ENCODE measurements at regions not wholly inside any gene's neighbourhood (a gene's known extent, or its start where the extent isn't known, plus 50 kb on each side); places are given as distances from the start of the nearest gene placed in this dataset.
A peak's percentile ranks its signal among the peaks of the same experiment; 100 is the strongest.

- no CpG with 5 or more reads among the region's 15 CpGs for WGBS (ENCODE audit: extremely low coverage, insufficient coverage, low lambda C conversion rate)
- no peak overlapping the region for H3K27ac ChIP-seq (ENCODE audit: low read depth, low read length)
- H3K36me3 ChIP-seq (ENCODE audit: control insufficient read depth, insufficient read depth, low read length), result no peaks in the 10 kb centered on the region
- no peak overlapping the region for H3K23ac ChIP-seq (ENCODE audit: low read length)
- H3K4me3 ChIP-seq (ENCODE audit: low read length), result no peak overlapping the region
- no peak overlapping the region for H3K4ac ChIP-seq (ENCODE audit: low read depth, low read length)
- no peaks in the 10 kb centered on the region for H3K4me1 ChIP-seq (ENCODE audit: control insufficient read depth, low read depth, low read length)
- no peaks in the 10 kb centered on the region for H3K79me1 ChIP-seq (ENCODE audit: low read length)
- H2AK5ac ChIP-seq (ENCODE audit: low read length), result no peak overlapping the region
- H2BK120ac ChIP-seq (ENCODE audit: low read depth, low read length), result no peak overlapping the region
- H2BK15ac ChIP-seq (replicated peaks; ENCODE audit: low read depth), result no peak overlapping the region
- H3K56ac ChIP-seq (ENCODE audit: low read length), result no peak overlapping the region
- no peaks in the 10 kb centered on the region for H3K27me3 ChIP-seq (ENCODE audit: insufficient read depth, low read length, poor library complexity)
- H3K9ac ChIP-seq (ENCODE audit: low read length), result no peak overlapping the region
- no peak overlapping the region for H4K8ac ChIP-seq (ENCODE audit: low read depth, low read length)
- no peak overlapping the region for H4K5ac ChIP-seq (ENCODE audit: low read length)
- H3K79me2 ChIP-seq (ENCODE audit: control insufficient read depth, insufficient read depth, low read length), result no peaks in the 10 kb centered on the region
- DNase-seq, result peak; percentile 67
- H3K4me2 ChIP-seq (ENCODE audit: low read length), result no peak overlapping the region
- H3K18ac ChIP-seq (ENCODE audit: low read length), result no peak overlapping the region
- H2BK5ac ChIP-seq (ENCODE audit: low read length), result no peak overlapping the region
These were observed 245.1 kb downstream of the PTBP2 start for GRCh38 chr1:96966536-96967138.

GRCh38 chr1:96967311-96967710 is 245.7 kb downstream of the PTBP2 start:
- H3K56ac ChIP-seq (ENCODE audit: low read length), result no peak overlapping the region
- no peak overlapping the region for H4K5ac ChIP-seq (ENCODE audit: low read length)
- no peaks in the 10 kb centered on the region for H3K79me1 ChIP-seq (ENCODE audit: low read length)

GRCh38 chr1:96968541-96968940 is 247.0 kb downstream of the PTBP2 start:
- no peak for DNase-seq
- WGBS (ENCODE audit: extremely low coverage, insufficient coverage, low lambda C conversion rate), result no CpG with 5 or more reads among the region's 7 CpGs
- Histone ChIP-seq H2BK120ac (ENCODE audit: low read depth, low read length) (no peak overlapping the region), H3K27ac (ENCODE audit: low read depth, low read length) (no peak overlapping the region), H3K9ac (ENCODE audit: low read length) (no peak overlapping the region), H2BK5ac (ENCODE audit: low read length) (no peak overlapping the region), H3K4ac (ENCODE audit: low read depth, low read length) (no peak overlapping the region), H4K5ac (ENCODE audit: low read length) (no peak overlapping the region), H4K8ac (ENCODE audit: low read depth, low read length) (no peak overlapping the region), H3K79me1 (ENCODE audit: low read length) (no peaks in the 10 kb centered on the region), H3K4me2 (ENCODE audit: low read length) (no peak overlapping the region), H3K18ac (ENCODE audit: low read length) (no peak overlapping the region), H3K4me1 (ENCODE audit: control insufficient read depth, low read depth, low read length) (no peaks in the 10 kb centered on the region), H3K79me2 (ENCODE audit: control insufficient read depth, insufficient read depth, low read length) (no peaks in the 10 kb centered on the region), H3K56ac (ENCODE audit: low read length) (no peak overlapping the region), H3K4me3 (ENCODE audit: low read length) (no peak overlapping the region), H3K27me3 (ENCODE audit: insufficient read depth, low read length, poor library complexity) (no peaks in the 10 kb centered on the region), H2AK5ac (ENCODE audit: low read length) (no peak overlapping the region), H3K36me3 (ENCODE audit: control insufficient read depth, insufficient read depth, low read length) (no peaks in the 10 kb centered on the region), H3K23ac (ENCODE audit: low read length) (no peak overlapping the region), H2BK15ac (replicated peaks; ENCODE audit: low read depth) (no peak overlapping the region)

More at GRCh38 chr1:96967311-96967710, 245.7 kb downstream of the PTBP2 start:
- no CpG with 5 or more reads among the region's 8 CpGs for WGBS (ENCODE audit: extremely low coverage, insufficient coverage, low lambda C conversion rate)
- no peak overlapping the region for H3K23ac ChIP-seq (ENCODE audit: low read length)
- H2BK5ac ChIP-seq (ENCODE audit: low read length), result no peak overlapping the region
- H2BK120ac ChIP-seq (ENCODE audit: low read depth, low read length), result no peak overlapping the region
- H3K4me2 ChIP-seq (ENCODE audit: low read length), result no peak overlapping the region
- no peak overlapping the region for H3K18ac ChIP-seq (ENCODE audit: low read length)
- no peak overlapping the region for H4K8ac ChIP-seq (ENCODE audit: low read depth, low read length)
- H3K4me1 ChIP-seq (ENCODE audit: control insufficient read depth, low read depth, low read length), result no peaks in the 10 kb centered on the region
- no peaks in the 10 kb centered on the region for H3K79me2 ChIP-seq (ENCODE audit: control insufficient read depth, insufficient read depth, low read length)
- no peak overlapping the region for H2BK15ac ChIP-seq (replicated peaks; ENCODE audit: low read depth)
- no peak overlapping the region for H2AK5ac ChIP-seq (ENCODE audit: low read length)
- no peak for DNase-seq
- H3K27me3 ChIP-seq (ENCODE audit: insufficient read depth, low read length, poor library complexity), result no peaks in the 10 kb centered on the region
- no peak overlapping the region for H3K9ac ChIP-seq (ENCODE audit: low read length)
- no peak overlapping the region for H3K27ac ChIP-seq (ENCODE audit: low read depth, low read length)
- no peaks in the 10 kb centered on the region for H3K36me3 ChIP-seq (ENCODE audit: control insufficient read depth, insufficient read depth, low read length)
- no peak overlapping the region for H3K4me3 ChIP-seq (ENCODE audit: low read length)
- H3K4ac ChIP-seq (ENCODE audit: low read depth, low read length), result no peak overlapping the region

GRCh38 chr1:96968983-96969382 is 247.4 kb downstream of the PTBP2 start:
- no peak overlapping the region for H3K4me3 ChIP-seq (ENCODE audit: low read length)
- no peaks in the 10 kb centered on the region for H3K27me3 ChIP-seq (ENCODE audit: insufficient read depth, low read length, poor library complexity)
- no peak overlapping the region for H2BK15ac ChIP-seq (replicated peaks; ENCODE audit: low read depth)
- no peak overlapping the region for H3K18ac ChIP-seq (ENCODE audit: low read length)
- H3K4ac ChIP-seq (ENCODE audit: low read depth, low read length), result no peak overlapping the region
- no peak overlapping the region for H3K9ac ChIP-seq (ENCODE audit: low read length)
- H3K27ac ChIP-seq (ENCODE audit: low read depth, low read length), result no peak overlapping the region
- H4K5ac ChIP-seq (ENCODE audit: low read length), result no peak overlapping the region
- no peak overlapping the region for H2BK120ac ChIP-seq (ENCODE audit: low read depth, low read length)
- H2AK5ac ChIP-seq (ENCODE audit: low read length), result no peak overlapping the region
- no peak overlapping the region for H4K8ac ChIP-seq (ENCODE audit: low read depth, low read length)
- WGBS (ENCODE audit: extremely low coverage, insufficient coverage, low lambda C conversion rate), result no CpG with 5 or more reads among the region's 4 CpGs
- H3K23ac ChIP-seq (ENCODE audit: low read length), result no peak overlapping the region
- no peak overlapping the region for H3K4me2 ChIP-seq (ENCODE audit: low read length)
- no peaks in the 10 kb centered on the region for H3K79me1 ChIP-seq (ENCODE audit: low read length)
- H3K36me3 ChIP-seq (ENCODE audit: control insufficient read depth, insufficient read depth, low read length), result no peaks in the 10 kb centered on the region
- no peaks in the 10 kb centered on the region for H3K4me1 ChIP-seq (ENCODE audit: control insufficient read depth, low read depth, low read length)
- H3K79me2 ChIP-seq (ENCODE audit: control insufficient read depth, insufficient read depth, low read length), result no peaks in the 10 kb centered on the region
- DNase-seq, result no peak
- H3K56ac ChIP-seq (ENCODE audit: low read length), result no peak overlapping the region
- H2BK5ac ChIP-seq (ENCODE audit: low read length), result no peak overlapping the region

GRCh38 chr1:96969656-96970163 is 248.1 kb downstream of the PTBP2 start:
- H3K56ac ChIP-seq (ENCODE audit: low read length), result no peak overlapping the region
- H4K8ac ChIP-seq (ENCODE audit: low read depth, low read length), result no peak overlapping the region
- no peaks in the 10 kb centered on the region for H3K36me3 ChIP-seq (ENCODE audit: control insufficient read depth, insufficient read depth, low read length)
- H3K4me1 ChIP-seq (ENCODE audit: control insufficient read depth, low read depth, low read length), result no peaks in the 10 kb centered on the region
- no peak overlapping the region for H3K27ac ChIP-seq (ENCODE audit: low read depth, low read length)
- no peaks in the 10 kb centered on the region for H3K27me3 ChIP-seq (ENCODE audit: insufficient read depth, low read length, poor library complexity)
- H3K4me2 ChIP-seq (ENCODE audit: low read length), result no peak overlapping the region
- no peak overlapping the region for H4K5ac ChIP-seq (ENCODE audit: low read length)
- H3K79me1 ChIP-seq (ENCODE audit: low read length), result no peaks in the 10 kb centered on the region
- no peak overlapping the region for H3K4ac ChIP-seq (ENCODE audit: low read depth, low read length)
- no peak overlapping the region for H3K4me3 ChIP-seq (ENCODE audit: low read length)
- no peak overlapping the region for H3K18ac ChIP-seq (ENCODE audit: low read length)
- H3K23ac ChIP-seq (ENCODE audit: low read length), result no peak overlapping the region
- no peak overlapping the region for H2BK5ac ChIP-seq (ENCODE audit: low read length)
- H2BK120ac ChIP-seq (ENCODE audit: low read depth, low read length), result no peak overlapping the region
- H3K79me2 ChIP-seq (ENCODE audit: control insufficient read depth, insufficient read depth, low read length), result no peaks in the 10 kb centered on the region
- H2AK5ac ChIP-seq (ENCODE audit: low read length), result no peak overlapping the region
- no peak for DNase-seq
- no CpG with 5 or more reads among the region's 1 CpG for WGBS (ENCODE audit: extremely low coverage, insufficient coverage, low lambda C conversion rate)
- H3K9ac ChIP-seq (ENCODE audit: low read length), result no peak overlapping the region
- H2BK15ac ChIP-seq (replicated peaks; ENCODE audit: low read depth), result no peak overlapping the region

GRCh38 chr1:96971439-96971838 is 249.9 kb downstream of the PTBP2 start:
- no peak overlapping the region for H3K4me3 ChIP-seq (ENCODE audit: low read length)
- no peak overlapping the region for H2BK120ac ChIP-seq (ENCODE audit: low read depth, low read length)
- no peaks in the 10 kb centered on the region for H3K4me1 ChIP-seq (ENCODE audit: control insufficient read depth, low read depth, low read length)
- DNase-seq, result no peak
- no peaks in the 10 kb centered on the region for H3K27me3 ChIP-seq (ENCODE audit: insufficient read depth, low read length, poor library complexity)
- H3K4me2 ChIP-seq (ENCODE audit: low read length), result no peak overlapping the region
- no CpG with 5 or more reads among the region's 2 CpGs for WGBS (ENCODE audit: extremely low coverage, insufficient coverage, low lambda C conversion rate)
- no peaks in the 10 kb centered on the region for H3K36me3 ChIP-seq (ENCODE audit: control insufficient read depth, insufficient read depth, low read length)
- no peak overlapping the region for H4K8ac ChIP-seq (ENCODE audit: low read depth, low read length)
- H2BK15ac ChIP-seq (replicated peaks; ENCODE audit: low read depth), result no peak overlapping the region
- H3K23ac ChIP-seq (ENCODE audit: low read length), result no peak overlapping the region
- no peaks in the 10 kb centered on the region for H3K79me1 ChIP-seq (ENCODE audit: low read length)
- H2BK5ac ChIP-seq (ENCODE audit: low read length), result no peak overlapping the region
- no peaks in the 10 kb centered on the region for H3K79me2 ChIP-seq (ENCODE audit: control insufficient read depth, insufficient read depth, low read length)
- H3K56ac ChIP-seq (ENCODE audit: low read length), result no peak overlapping the region
- no peak overlapping the region for H3K18ac ChIP-seq (ENCODE audit: low read length)
- no peak overlapping the region for H3K4ac ChIP-seq (ENCODE audit: low read depth, low read length)
- H2AK5ac ChIP-seq (ENCODE audit: low read length), result no peak overlapping the region
- no peak overlapping the region for H3K9ac ChIP-seq (ENCODE audit: low read length)
- H4K5ac ChIP-seq (ENCODE audit: low read length), result no peak overlapping the region
- H3K27ac ChIP-seq (ENCODE audit: low read depth, low read length), result no peak overlapping the region
